LNCaP clone FGC (cell line): ENCODE measurements at regions not wholly inside any gene's neighbourhood (a gene's known extent, or its start where the extent isn't known, plus 50 kb on each side); places are given as distances from the start of the nearest gene placed in this dataset.
"Not testable (repeated sequence)": the region's sequence is repeated elsewhere in the genome, so short reads cannot be mapped to it uniquely, and the experiment has no call there.

Source experiments
- DNase-seq: peaks from one replicate; pipeline ENCODE4 v3.0.0-alpha.2; 2011; ENCODE audit warnings: low read depth
- H3K4me3 ChIP-seq: 2 replicates; pipeline ENCODE4 v1.5.1; 2011; ENCODE audit warnings: mild to moderate bottlenecking, low read depth, low read length, control low read depth
- CTCF ChIP-seq: IDR thresholded peaks from 2 replicates; pipeline ENCODE4 v1.5.1; 2012; ENCODE audit warnings: mild to moderate bottlenecking; ENCODE audit not compliant: control insufficient read depth, insufficient read depth; ENCODE audit errors: extremely low read depth

GRCh38 chr15:96484830-96485229 lies 154.3 kb downstream of the NR2F2 start:
- no peak overlapping the region for H3K4me3 ChIP-seq
- no peak for DNase-seq
- no peak for TF ChIP-seq CTCF

- DNase-seq, result no peak
- no peak for TF ChIP-seq CTCF
- H3K4me3 ChIP-seq, result no peak overlapping the region
Measured at GRCh38 chr15:96487245-96487644, 156.7 kb downstream of the NR2F2 start.

- DNase-seq, H3K4me3 ChIP-seq: not testable (repeated sequence)
Measured at GRCh38 chr15:96491066-96491699, 160.7 kb downstream of the NR2F2 start.

- not testable (repeated sequence) for DNase-seq, H3K4me3 ChIP-seq
Measured at GRCh38 chr15:96491700-96492644, 161.5 kb downstream of the NR2F2 start.

GRCh38 chr15:96494505-96494904 lies 164.0 kb downstream of the NR2F2 start:
- DNase-seq, result no peak
- H3K4me3 ChIP-seq, result no peak overlapping the region
- TF ChIP-seq CTCF, result no peak

GRCh38 chr15:96495386-96495785 lies 164.9 kb downstream of the NR2F2 start:
- no peak for DNase-seq
- H3K4me3 ChIP-seq, result no peak overlapping the region
- no peak for TF ChIP-seq CTCF

- no peak overlapping the region for H3K4me3 ChIP-seq
- TF ChIP-seq CTCF, result no peak
- no peak for DNase-seq
Measured at GRCh38 chr15:96497951-96498350, 167.5 kb downstream of the NR2F2 start.

GRCh38 chr15:96500508-96500907 lies 170.0 kb downstream of the NR2F2 start:
- no peak for TF ChIP-seq CTCF
- H3K4me3 ChIP-seq, result no peak overlapping the region
- DNase-seq, result no peak
